MM.1S (cell line): ENCODE measurements at regions not wholly inside any gene's neighbourhood (a gene's known extent, or its start where the extent isn't known, plus 50 kb on each side); places are given as distances from the start of the nearest gene placed in this dataset.

Experiments used
- DNase-seq: peaks from one replicate; pipeline ENCODE4 v3.0.0-alpha.2; 2015
- H2AFZ ChIP-seq: fragments of 300-600 bp; sonication (generic); 2 replicates; pipeline ENCODE4 v1.6.0; 2016; ENCODE audit warnings: antibody characterized with exemption, low read length
- H3F3A ChIP-seq: fragments of 300-600 bp; sonication (generic); 2 replicates; pipeline ENCODE4 v1.6.1; 2016; ENCODE audit warnings: mild to moderate bottlenecking, antibody characterized with exemption, low read length, moderate library complexity, mixed read lengths; ENCODE audit not compliant: insufficient read depth
- H3K27ac ChIP-seq: fragments of 300-600 bp; sonication (generic); 2 replicates; pipeline ENCODE4 v1.5.1; 2016; ENCODE audit warnings: mild to moderate bottlenecking, low read length
- H3K27me3 ChIP-seq: fragments of 300-600 bp; sonication (generic); replicated peaks from 2 replicates; pipeline ENCODE4 v1.6.0; 2016; ENCODE audit warnings: low read length; ENCODE audit not compliant: insufficient read depth
- H3K36me3 ChIP-seq: fragments of 300-600 bp; sonication (generic); replicated peaks from 2 replicates; pipeline ENCODE4 v1.6.1; 2016; ENCODE audit warnings: mild to moderate bottlenecking, low read length, mixed read lengths; ENCODE audit not compliant: insufficient read depth
- H3K4me1 ChIP-seq: fragments of 300-600 bp; sonication (generic); 2 replicates; pipeline ENCODE4 v1.6.1; 2016; ENCODE audit warnings: low read length, mixed read lengths
- H3K4me2 ChIP-seq: fragments of 300-600 bp; sonication (generic); 2 replicates; pipeline ENCODE4 v1.6.0; 2016; ENCODE audit warnings: low read depth, low read length
- H3K4me3 ChIP-seq: fragments of 300-600 bp; sonication (generic); 2 replicates; pipeline ENCODE4 v1.5.1; 2016; ENCODE audit warnings: low read length, mixed read lengths
- H3K79me2 ChIP-seq: fragments of 300-600 bp; sonication (generic); 2 replicates; pipeline ENCODE4 v1.6.1; 2016; ENCODE audit warnings: mixed run types, low read length, mixed read lengths
- H3K9ac ChIP-seq: fragments of 300-600 bp; sonication (generic); 2 replicates; pipeline ENCODE4 v1.6.1; 2016; ENCODE audit warnings: low read length, mixed read lengths
- H3K9me2 ChIP-seq: fragments of 300-600 bp; sonication (generic); replicated peaks from 2 replicates; pipeline ENCODE4 v1.6.1; 2016; ENCODE audit warnings: mild to moderate bottlenecking, low read length, mixed read lengths; ENCODE audit not compliant: insufficient read depth
- H3K9me3 ChIP-seq: fragments of 300-600 bp; sonication (generic); replicated peaks from 2 replicates; pipeline ENCODE4 v1.6.1; 2016; ENCODE audit warnings: mild to moderate bottlenecking, low read length, mixed read lengths; ENCODE audit not compliant: insufficient read depth
- H4K20me1 ChIP-seq: fragments of 300-600 bp; sonication (generic); 2 replicates; pipeline ENCODE4 v1.6.1; 2016; ENCODE audit warnings: mild to moderate bottlenecking, low read length, moderate library complexity, mixed read lengths; ENCODE audit not compliant: insufficient read depth
- CTCF ChIP-seq: fragments of 300-600 bp; sonication (generic); IDR thresholded peaks from 2 replicates; pipeline ENCODE4 v1.5.1; 2016; ENCODE audit warnings: antibody characterized with exemption, low read length, mixed read lengths
- EZH2 ChIP-seq: fragments of 300-600 bp; sonication (generic); optimal IDR thresholded peaks from 2 replicates; pipeline ENCODE3; 2017; ENCODE audit warnings: low read depth, mild to moderate bottlenecking, antibody characterized with exemption, low read length, mixed read lengths
- EZH2phosphoT487 ChIP-seq: fragments of 300-600 bp; sonication (generic); IDR thresholded peaks from 2 replicates; pipeline ENCODE4 v1.6.1; 2018; ENCODE audit warnings: antibody characterized with exemption, low read length

DNA sequence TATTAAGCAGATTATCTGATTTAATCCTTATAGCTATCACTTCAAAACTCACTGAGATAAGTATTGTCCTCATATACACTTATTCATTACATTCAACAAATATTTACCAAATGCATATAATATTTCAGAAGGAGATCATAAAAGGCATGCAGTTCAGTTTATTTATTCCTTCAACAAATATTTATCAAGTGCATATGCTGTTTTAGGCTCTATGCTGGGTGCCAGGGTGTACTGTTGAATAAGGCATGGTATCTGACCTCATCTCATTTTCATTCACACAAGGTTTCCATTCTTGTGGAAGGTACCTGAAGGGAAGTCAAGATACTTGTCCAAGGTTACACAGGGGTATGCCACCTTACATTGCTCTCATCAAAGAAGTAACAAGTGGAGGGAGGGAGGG lies 213.0 kb downstream of the INSIG2 start:
- Histone ChIP-seq H3K36me3 (no peaks in the 10 kb centered on the region), H2AFZ (no peak overlapping the region), H3F3A (no peaks in the 10 kb centered on the region), H3K4me2 (no peak overlapping the region), H3K4me1 (no peaks in the 10 kb centered on the region), H3K27me3 (no peaks in the 10 kb centered on the region), H3K4me3 (no peak overlapping the region), H3K79me2 (no peaks in the 10 kb centered on the region), H3K9ac (no peak overlapping the region), H3K27ac (no peak overlapping the region), H3K9me2 (no peaks in the 10 kb centered on the region), H3K9me3 (no peaks in the 10 kb centered on the region), H4K20me1 (no peaks in the 10 kb centered on the region)
- no peak for TF ChIP-seq EZH2
- DNase-seq, result no peak

DNA sequence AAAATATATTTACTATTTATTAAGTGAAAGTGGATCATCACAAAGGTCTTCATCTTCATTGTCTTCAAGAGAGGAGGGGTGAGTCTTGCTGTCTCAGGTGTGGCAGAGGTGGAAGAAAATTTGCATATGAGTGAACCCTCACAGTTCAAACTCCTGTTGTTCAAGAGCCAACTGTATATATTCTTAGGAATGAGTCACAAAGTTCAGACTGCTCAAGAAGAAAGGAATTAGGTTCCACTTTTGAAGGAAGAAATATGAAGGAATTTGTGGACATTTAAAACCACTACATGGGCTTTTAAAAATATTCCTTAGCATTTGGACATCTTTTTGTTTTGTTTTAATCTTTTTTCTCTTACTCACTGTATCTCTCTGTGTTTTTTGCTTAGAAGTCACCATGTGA lies 212.6 kb downstream of the INSIG2 start:
- H3K4me3 ChIP-seq, result no peak overlapping the region
- no peak overlapping the region for H2AFZ ChIP-seq
- no peak overlapping the region for H3K4me2 ChIP-seq
- H3K27me3 ChIP-seq, result no peaks in the 10 kb centered on the region
- no peaks in the 10 kb centered on the region for H3K4me1 ChIP-seq
- H3F3A ChIP-seq, result no peaks in the 10 kb centered on the region
- H3K9me2 ChIP-seq, result no peaks in the 10 kb centered on the region
- H3K36me3 ChIP-seq, result no peaks in the 10 kb centered on the region
- no peak for DNase-seq
- H3K79me2 ChIP-seq, result no peaks in the 10 kb centered on the region
- H3K9ac ChIP-seq, result no peak overlapping the region
- H3K27ac ChIP-seq, result no peak overlapping the region
- no peak for TF ChIP-seq EZH2
- no peak for TF ChIP-seq CTCF
- TF ChIP-seq EZH2phosphoT487, result no peak
- H3K9me3 ChIP-seq, result no peaks in the 10 kb centered on the region
- H4K20me1 ChIP-seq, result no peaks in the 10 kb centered on the region

GRCh38 chr2:118296663-118297062 lies 208.4 kb downstream of the INSIG2 start:
- no peak overlapping the region for H3K4me3 ChIP-seq
- no peaks in the 10 kb centered on the region for H3K27me3 ChIP-seq
- H2AFZ ChIP-seq, result no peak overlapping the region
- no peak overlapping the region for H3K27ac ChIP-seq
- no peak for DNase-seq
- H3K9me3 ChIP-seq, result no peaks in the 10 kb centered on the region
- no peaks in the 10 kb centered on the region for H3F3A ChIP-seq
- H3K4me2 ChIP-seq, result no peak overlapping the region
- H3K4me1 ChIP-seq, result no peaks in the 10 kb centered on the region
- no peaks in the 10 kb centered on the region for H3K9me2 ChIP-seq
- no peaks in the 10 kb centered on the region for H4K20me1 ChIP-seq
- H3K36me3 ChIP-seq, result no peaks in the 10 kb centered on the region
- TF ChIP-seq EZH2phosphoT487 (no peak), CTCF (no peak), EZH2 (no peak)
- H3K9ac ChIP-seq, result no peak overlapping the region
- H3K79me2 ChIP-seq, result no peaks in the 10 kb centered on the region

GRCh38 chr2:118295592-118296390 lies 207.5 kb downstream of the INSIG2 start:
- Histone ChIP-seq H3K79me2 (no peaks in the 10 kb centered on the region), H2AFZ (no peak overlapping the region), H3K4me1 (no peaks in the 10 kb centered on the region), H3F3A (no peaks in the 10 kb centered on the region), H3K9me2 (no peaks in the 10 kb centered on the region), H3K9ac (no peak overlapping the region), H3K27ac (no peak overlapping the region), H3K36me3 (no peaks in the 10 kb centered on the region), H3K4me2 (no peak overlapping the region), H4K20me1 (no peaks in the 10 kb centered on the region), H3K4me3 (no peak overlapping the region), H3K27me3 (no peaks in the 10 kb centered on the region), H3K9me3 (no peaks in the 10 kb centered on the region)
- TF ChIP-seq EZH2, result no peak
- TF ChIP-seq EZH2phosphoT487, result no peak
- no peak for TF ChIP-seq CTCF
- no peak for DNase-seq
